Transverse colon (tissue), 4 donors: ENCODE measurements at regions not wholly inside any gene's neighbourhood (a gene's known extent, or its start where the extent isn't known, plus 50 kb on each side); places are given as distances from the start of the nearest gene placed in this dataset.

Experiments
- DNase-seq: peaks from one replicate; pipeline ENCODE4 v3.0.0-alpha.2; 2019
- H3K27ac ChIP-seq, 4 donors: fragments of 200-600 bp; sonication (generic); 2 replicates each; pipeline ENCODE4 v1.5.1; 2016 to 2018; ENCODE audit warnings: inconsistent platforms in 4 of 4
- H3K27me3 ChIP-seq: fragments of 200-600 bp; sonication (generic); 2 replicates; pipeline ENCODE4 v1.5.1; 2017; ENCODE audit warnings: inconsistent platforms
- H3K36me3 ChIP-seq, 4 donors: fragments of 200-600 bp; sonication (generic); 2 replicates each; pipeline ENCODE4 v1.5.1; 2017 to 2019; ENCODE audit warnings: inconsistent platforms in 4 of 4
- H3K4me1 ChIP-seq, 4 donors: fragments of 200-600 bp; sonication (generic); 2 replicates each; pipeline ENCODE4 v1.5.1; 2017 to 2020; ENCODE audit warnings: inconsistent platforms in 4 of 4
- H3K4me3 ChIP-seq, 4 donors: fragments of 200-600 bp; sonication (generic); 1 replicate in 1 of 4; 2 replicates in 3 of 4; pipeline versions ENCODE4 v1.5.1 to v1.6.1; 2017 to 2019; ENCODE audit warnings: inconsistent platforms in 4 of 4
- H3K9me3 ChIP-seq, 2 donors: fragments of 200-600 bp; sonication (generic); 2 replicates each; pipeline ENCODE4 v1.5.1; 2017 to 2019; ENCODE audit warnings: inconsistent platforms in 2 of 2
- EP300 ChIP-seq: sonication (generic); formaldehyde crosslinking; IDR thresholded peaks from one replicate; pipeline ENCODE4 v1.6.1; 2017; ENCODE audit warnings: antibody characterized with exemption, low read depth
- POLR2A ChIP-seq: fragments of 450-650 bp; IDR thresholded peaks from one replicate; pipeline ENCODE4 v1.6.1; 2016; ENCODE audit warnings: antibody characterized with exemption, mild to moderate bottlenecking, moderate library complexity
- POLR2AphosphoS5 ChIP-seq, 3 donors: sonication (generic); formaldehyde crosslinking; IDR thresholded peaks; one replicate each; pipeline ENCODE4 v1.6.1; 2016; ENCODE audit warnings: antibody characterized with exemption in 3 of 3
- WGBS, 2 donors: methylation state at CpG; one replicate each; pipeline ENCODE4 v1.1.5; 2018; ENCODE audit warnings: low coverage in 1 of 2; 5-methylcytosine and 5-hydroxymethylcytosine counted together
- in situ Hi-C, 4 donors: fragments of 200-750 bp; cut with MboI; loops; one replicate each; pipeline versions ENCODE4 v1.15.0 to v1.15.1; 2017; ENCODE audit warnings: low sequenced_read_pairs in 3 of 4, low pct_ligation_motif_present in 1 of 4, low pct_unique_long_range_greater_than_20kb in 1 of 4
- intact Hi-C: fragments of 100-400 bp; cut with DNase I; formaldehyde crosslinking; loops from one replicate; pipeline ENCODE4 v1.15.1; 2023; ENCODE audit warnings: low total_unique reads
- TF ChIP-seq, protein P1 (sequence below), 5 experiments: fragments of 200-600 bp in 3 of 5; fragments of 450-650 bp in 2 of 5; sonication (generic) in 3 of 5; IDR thresholded peaks; 1 replicate in 2 of 5; 2 replicates in 3 of 5; pipeline ENCODE4 v1.5.1; 2016 to 2017; ENCODE audit warnings: antibody characterized with exemption in 5 of 5, inconsistent platforms in 3 of 5, mild to moderate bottlenecking in 2 of 5, moderate library complexity in 1 of 5

DNA sequence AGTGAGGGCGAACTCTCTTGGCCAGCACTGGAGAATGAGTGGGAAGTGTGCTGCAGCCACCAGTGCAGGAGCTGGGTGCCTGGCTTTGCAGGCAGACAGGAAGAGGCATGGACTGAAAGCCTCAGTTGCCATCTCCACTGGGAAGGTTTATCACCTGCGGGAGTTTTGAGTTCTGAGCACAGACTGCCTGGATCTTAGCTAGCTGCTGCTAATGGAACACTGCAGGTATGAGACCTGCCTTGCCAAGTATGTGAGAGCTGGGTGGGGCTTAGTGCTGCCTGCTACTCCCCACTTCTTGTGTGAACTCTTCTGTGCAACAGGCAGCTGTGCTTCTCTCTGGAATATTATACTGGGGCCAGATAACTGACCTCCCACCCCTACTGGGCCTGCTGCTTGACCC is 424.1 kb downstream of the TLR4 start:
- WGBS, 2 donors, result 91% methylated on average over 2 of the region's 2 CpGs; no CpG with 5 or more reads in 1 of the 2 donors
- DNase-seq, result no peak
- H3K36me3 ChIP-seq, result no peaks in the 10 kb centered on the region
- no peak overlapping the region for H3K27ac ChIP-seq
- TF ChIP-seq POLR2AphosphoS5 (IDR thresholded peaks at IDR 0.05) (no peak), EP300 (no peak), POLR2A (no peak)
- TF ChIP-seq, protein P1, sequence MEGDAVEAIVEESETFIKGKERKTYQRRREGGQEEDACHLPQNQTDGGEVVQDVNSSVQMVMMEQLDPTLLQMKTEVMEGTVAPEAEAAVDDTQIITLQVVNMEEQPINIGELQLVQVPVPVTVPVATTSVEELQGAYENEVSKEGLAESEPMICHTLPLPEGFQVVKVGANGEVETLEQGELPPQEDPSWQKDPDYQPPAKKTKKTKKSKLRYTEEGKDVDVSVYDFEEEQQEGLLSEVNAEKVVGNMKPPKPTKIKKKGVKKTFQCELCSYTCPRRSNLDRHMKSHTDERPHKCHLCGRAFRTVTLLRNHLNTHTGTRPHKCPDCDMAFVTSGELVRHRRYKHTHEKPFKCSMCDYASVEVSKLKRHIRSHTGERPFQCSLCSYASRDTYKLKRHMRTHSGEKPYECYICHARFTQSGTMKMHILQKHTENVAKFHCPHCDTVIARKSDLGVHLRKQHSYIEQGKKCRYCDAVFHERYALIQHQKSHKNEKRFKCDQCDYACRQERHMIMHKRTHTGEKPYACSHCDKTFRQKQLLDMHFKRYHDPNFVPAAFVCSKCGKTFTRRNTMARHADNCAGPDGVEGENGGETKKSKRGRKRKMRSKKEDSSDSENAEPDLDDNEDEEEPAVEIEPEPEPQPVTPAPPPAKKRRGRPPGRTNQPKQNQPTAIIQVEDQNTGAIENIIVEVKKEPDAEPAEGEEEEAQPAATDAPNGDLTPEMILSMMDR (IDR thresholded peaks at IDR 0.05), result no peak
- in situ Hi-C loops (no loop called here), intact Hi-C loops (no loop called here)
- no peaks in the 10 kb centered on the region for H3K4me1 ChIP-seq
- no peaks in the 10 kb centered on the region for H3K27me3 ChIP-seq
- H3K4me3 ChIP-seq, result no peak overlapping the region
- peaks cover 0 to 2% of the 10 kb centered on the region in 2 donors for H3K9me3 ChIP-seq

DNA sequence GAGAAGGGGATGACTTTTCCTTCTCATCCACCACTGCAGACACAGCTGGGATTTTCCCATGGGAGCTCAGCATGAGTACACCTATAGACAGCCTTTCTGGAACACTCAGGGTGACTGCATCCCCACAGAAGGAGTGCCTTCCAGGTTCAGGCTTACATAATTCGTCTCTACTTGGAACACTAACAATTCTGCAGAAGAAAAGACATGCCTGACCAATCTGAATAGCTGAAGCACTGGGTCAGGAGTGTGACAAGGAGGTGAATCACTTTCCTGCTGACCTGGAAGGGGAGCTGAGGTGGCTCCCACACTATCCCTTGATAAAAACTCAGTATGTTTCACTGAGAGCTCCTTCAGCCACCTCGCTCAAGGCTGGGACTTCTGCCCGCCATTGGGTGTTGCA is 425.3 kb downstream of the TLR4 start:
- Histone ChIP-seq H3K4me3 (no peak overlapping the region), H3K4me1 (no peaks in the 10 kb centered on the region), H3K27me3 (no peaks in the 10 kb centered on the region), H3K9me3 (peaks cover 0 to 2% of the 10 kb centered on the region in 2 donors), H3K36me3 (no peaks in the 10 kb centered on the region), H3K27ac (no peak overlapping the region)
- no peak for DNase-seq
- no peak for TF ChIP-seq POLR2AphosphoS5 (IDR thresholded peaks at IDR 0.05)
- TF ChIP-seq POLR2A, result no peak
- no peak for TF ChIP-seq EP300
- TF ChIP-seq, protein P1 (IDR thresholded peaks at IDR 0.05), result no peak
- intact Hi-C loops (no loop called here), in situ Hi-C loops (no loop called here)
- WGBS, 2 donors, result 76 to 100% methylated on average over 2 to 3 of the region's 3 CpGs

DNA sequence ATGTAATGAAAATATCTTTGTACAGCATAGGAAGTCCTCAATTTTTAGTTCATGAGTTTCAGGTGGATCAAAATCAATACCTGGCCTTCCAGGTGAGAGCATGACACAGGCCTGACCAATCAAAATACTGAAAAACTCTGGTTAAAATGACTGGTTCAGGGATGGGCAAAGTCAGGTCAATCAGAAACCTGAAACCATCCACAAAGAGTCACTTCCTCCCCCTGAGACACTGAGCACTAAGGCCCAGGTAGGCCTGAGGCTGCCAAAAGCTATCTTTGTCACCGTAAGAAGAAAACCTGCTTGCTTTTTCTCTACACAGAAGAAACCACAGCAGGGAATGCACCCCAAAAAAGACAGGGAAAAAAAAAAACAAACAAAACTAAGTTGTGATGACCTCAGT is 444.8 kb downstream of the TLR4 start:
- Histone ChIP-seq H3K9me3 (no peaks in the 10 kb centered on the region), H3K36me3 (no peaks in the 10 kb centered on the region), H3K27ac (no peak overlapping the region), H3K4me1 (no peaks in the 10 kb centered on the region), H3K4me3 (no peak overlapping the region), H3K27me3 (no peaks in the 10 kb centered on the region)
- in situ Hi-C loops (no loop called here), intact Hi-C loops (no loop called here)
- 78% methylated on average over 1 of the region's 1 CpG; no CpG with 5 or more reads in 1 of the 2 donors for WGBS, 2 donors
- TF ChIP-seq POLR2AphosphoS5 (IDR thresholded peaks at IDR 0.05) (no peak), EP300 (no peak), POLR2A (no peak)
- TF ChIP-seq, protein P1 (IDR thresholded peaks at IDR 0.05), result no peak
- DNase-seq, result no peak

DNA sequence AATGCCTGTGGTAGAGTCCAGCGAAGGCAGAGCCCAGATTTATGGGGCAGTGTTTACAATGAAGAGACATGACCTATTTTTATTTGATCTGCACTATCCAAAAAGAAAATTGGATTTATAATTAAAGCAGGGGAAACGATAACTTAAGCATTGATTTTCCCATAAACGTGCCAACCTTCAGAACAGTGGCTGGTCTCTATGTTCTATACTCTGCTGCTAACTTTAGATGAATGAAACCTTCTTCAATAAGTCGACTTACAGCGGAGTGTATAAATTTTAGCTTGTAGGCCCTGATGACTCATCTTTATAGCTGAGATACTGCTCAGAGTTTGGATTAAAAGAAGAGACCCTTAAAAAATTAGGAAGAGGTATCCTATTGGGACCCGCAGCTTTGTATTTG is 452.6 kb downstream of the TLR4 start:
- Histone ChIP-seq H3K27me3 (no peaks in the 10 kb centered on the region), H3K27ac (no peak overlapping the region), H3K9me3 (no peaks in the 10 kb centered on the region), H3K4me1 (no peaks in the 10 kb centered on the region), H3K4me3 (no peak overlapping the region), H3K36me3 (no peaks in the 10 kb centered on the region)
- 64 to 67% methylated on average over 2 to 6 of the region's 6 CpGs for WGBS, 2 donors
- in situ Hi-C loops (no loop called here), intact Hi-C loops (no loop called here)
- TF ChIP-seq, protein P1 (IDR thresholded peaks at IDR 0.05), result no peak
- TF ChIP-seq EP300 (no peak), POLR2A (no peak), POLR2AphosphoS5 (IDR thresholded peaks at IDR 0.05) (no peak)
- DNase-seq, result no peak
